ENCODE measurements at regions not wholly inside any gene's neighbourhood (a gene's known extent, or its start where the extent isn't known, plus 50 kb on each side); places are given as distances from the start of the nearest gene placed in this dataset.

DNA sequence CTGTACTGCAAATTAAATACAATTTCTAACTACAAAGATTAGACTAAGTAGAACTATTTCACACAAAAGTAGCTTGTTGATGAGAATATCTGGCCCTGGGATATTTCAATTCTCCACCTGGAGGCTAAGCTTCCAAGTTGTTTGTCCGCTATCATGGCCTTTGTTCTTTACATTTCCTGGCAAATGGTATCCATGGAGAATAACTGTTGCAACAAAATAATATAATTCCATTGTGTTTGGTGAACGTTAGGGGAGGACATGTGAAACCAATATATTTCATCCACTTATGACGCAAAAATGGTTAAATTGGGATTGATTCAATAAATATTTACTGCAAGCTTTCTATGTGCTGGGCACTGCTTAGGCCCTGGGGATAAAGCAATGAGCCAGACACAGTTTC lies 565.4 kb downstream of the PTPRC start:
- Histone ChIP-seq H3K27me3 (no peaks in the 10 kb centered on the region), H3K4me3 (no peak overlapping the region), H3K36me3 (no peaks in the 10 kb centered on the region), H3K9me3 (no peaks in the 10 kb centered on the region), H3K4me1 (no peaks in the 10 kb centered on the region), H3K27ac (replicated peaks in 1 of 4) (no peak overlapping the region)
- DNase-seq (ENCODE audit: extremely low spot score), result no peak
- WGBS, result 79% methylated on average over 3 of the region's 3 CpGs
- TF ChIP-seq POLR2AphosphoS5 (IDR thresholded peaks at IDR 0.05) (no peak), EP300 (IDR thresholded peaks at IDR 0.05) (no peak)
- intact Hi-C loops (cut with DNase I), result no loop called here

GRCh38 chr1:199205740-199206441 lies 567.1 kb downstream of the PTPRC start:
- DNase-seq (ENCODE audit: extremely low spot score), result no peak
- Histone ChIP-seq H3K4me3 (no peak overlapping the region), H3K27me3 (no peaks in the 10 kb centered on the region), H3K4me1 (no peaks in the 10 kb centered on the region), H3K27ac (replicated peaks in 1 of 4) (no peak overlapping the region), H3K9me3 (no peaks in the 10 kb centered on the region), H3K36me3 (no peaks in the 10 kb centered on the region)
- 68% methylated on average over 6 of the region's 6 CpGs for WGBS
- TF ChIP-seq POLR2AphosphoS5 (IDR thresholded peaks at IDR 0.05), result no peak
- no peak for TF ChIP-seq EP300 (IDR thresholded peaks at IDR 0.05)
- no peak for TF ChIP-seq POLR2A (IDR thresholded peaks at IDR 0.05; ENCODE audit: low read depth)
- intact Hi-C loops (cut with DNase I), result no loop called here

DNA sequence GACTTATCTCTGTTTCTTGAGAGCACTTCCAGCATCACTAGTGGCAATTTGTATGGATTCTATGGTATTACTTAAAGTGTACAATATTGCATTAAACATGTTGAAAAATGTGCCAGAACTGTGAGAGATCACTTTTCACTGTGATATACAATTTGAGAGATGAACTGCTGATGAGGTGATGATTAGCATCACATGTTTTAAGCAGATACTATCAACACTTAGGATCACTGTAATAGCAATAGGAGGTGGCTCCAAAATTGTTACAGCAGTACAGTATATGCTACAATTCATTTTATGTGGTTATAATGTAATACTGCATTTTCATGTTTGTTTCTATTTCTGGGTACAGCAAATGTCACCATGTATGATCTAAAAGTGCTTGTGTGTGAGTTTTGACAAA lies 570.0 kb downstream of the PTPRC start:
- no peak for DNase-seq (ENCODE audit: extremely low spot score)
- TF ChIP-seq POLR2AphosphoS5 (IDR thresholded peaks at IDR 0.05) (no peak), POLR2A (IDR thresholded peaks at IDR 0.05; ENCODE audit: low read depth) (no peak)
- no peaks in the 10 kb centered on the region for H3K9me3 ChIP-seq
- intact Hi-C loops (cut with DNase I), result no loop called here
- H3K27me3 ChIP-seq, result no peaks in the 10 kb centered on the region
- H3K4me3 ChIP-seq, result no peak overlapping the region
- no peak overlapping the region for H3K27ac ChIP-seq (replicated peaks in 1 of 4)
- H3K36me3 ChIP-seq, result no peaks in the 10 kb centered on the region
- no peaks in the 10 kb centered on the region for H3K4me1 ChIP-seq

GRCh38 chr1:199218065-199218464 lies 579.2 kb downstream of the PTPRC start:
- Histone ChIP-seq H3K27me3 (no peaks in the 10 kb centered on the region), H3K36me3 (no peaks in the 10 kb centered on the region), H3K4me3 (no peak overlapping the region), H3K27ac (replicated peaks in 1 of 4) (no peak overlapping the region), H3K9me3 (no peaks in the 10 kb centered on the region), H3K4me1 (no peaks in the 10 kb centered on the region)
- intact Hi-C loops (cut with DNase I), result no loop called here
- 80% methylated on average over 1 of the region's 2 CpGs for WGBS
- TF ChIP-seq, protein P1, sequence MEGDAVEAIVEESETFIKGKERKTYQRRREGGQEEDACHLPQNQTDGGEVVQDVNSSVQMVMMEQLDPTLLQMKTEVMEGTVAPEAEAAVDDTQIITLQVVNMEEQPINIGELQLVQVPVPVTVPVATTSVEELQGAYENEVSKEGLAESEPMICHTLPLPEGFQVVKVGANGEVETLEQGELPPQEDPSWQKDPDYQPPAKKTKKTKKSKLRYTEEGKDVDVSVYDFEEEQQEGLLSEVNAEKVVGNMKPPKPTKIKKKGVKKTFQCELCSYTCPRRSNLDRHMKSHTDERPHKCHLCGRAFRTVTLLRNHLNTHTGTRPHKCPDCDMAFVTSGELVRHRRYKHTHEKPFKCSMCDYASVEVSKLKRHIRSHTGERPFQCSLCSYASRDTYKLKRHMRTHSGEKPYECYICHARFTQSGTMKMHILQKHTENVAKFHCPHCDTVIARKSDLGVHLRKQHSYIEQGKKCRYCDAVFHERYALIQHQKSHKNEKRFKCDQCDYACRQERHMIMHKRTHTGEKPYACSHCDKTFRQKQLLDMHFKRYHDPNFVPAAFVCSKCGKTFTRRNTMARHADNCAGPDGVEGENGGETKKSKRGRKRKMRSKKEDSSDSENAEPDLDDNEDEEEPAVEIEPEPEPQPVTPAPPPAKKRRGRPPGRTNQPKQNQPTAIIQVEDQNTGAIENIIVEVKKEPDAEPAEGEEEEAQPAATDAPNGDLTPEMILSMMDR (IDR thresholded peaks at IDR 0.05), result no peak
- TF ChIP-seq EP300 (IDR thresholded peaks at IDR 0.05) (no peak), POLR2AphosphoS5 (IDR thresholded peaks at IDR 0.05) (no peak), POLR2A (IDR thresholded peaks at IDR 0.05; ENCODE audit: low read depth) (no peak)
- DNase-seq (ENCODE audit: extremely low spot score), result no peak

DNA sequence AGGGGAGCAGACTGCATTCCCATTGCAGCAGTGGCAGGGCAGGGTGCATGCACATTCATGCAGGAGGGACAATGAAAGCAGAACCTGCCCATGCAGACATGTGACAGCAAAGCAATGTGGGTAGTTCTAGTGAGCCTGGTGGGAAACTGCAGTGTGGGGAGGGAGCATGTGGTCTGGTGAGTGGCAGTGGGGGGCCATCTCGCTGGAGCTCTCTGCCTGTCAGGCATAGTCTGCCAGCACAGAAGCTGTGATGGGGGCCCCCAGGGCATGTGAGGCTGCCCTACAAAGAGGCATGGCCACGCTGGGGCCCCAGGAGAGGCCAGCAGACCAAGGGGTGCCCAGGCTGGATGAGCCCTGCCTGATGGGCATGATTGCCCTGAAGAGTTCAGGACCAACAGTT lies 579.7 kb downstream of the PTPRC start:
- H3K27ac ChIP-seq (replicated peaks in 1 of 4), result no peak overlapping the region
- no peaks in the 10 kb centered on the region for H3K27me3 ChIP-seq
- DNase-seq (ENCODE audit: extremely low spot score), result no peak
- intact Hi-C loops (cut with DNase I), result no loop called here
- H3K4me1 ChIP-seq, result no peaks in the 10 kb centered on the region
- no peak overlapping the region for H3K4me3 ChIP-seq
- H3K9me3 ChIP-seq, result no peaks in the 10 kb centered on the region
- no CpG with 5 or more reads among the region's 2 CpGs for WGBS
- no peak for TF ChIP-seq EP300 (IDR thresholded peaks at IDR 0.05)
- TF ChIP-seq, protein P1 (IDR thresholded peaks at IDR 0.05), result no peak
- TF ChIP-seq POLR2AphosphoS5 (IDR thresholded peaks at IDR 0.05), result no peak
- TF ChIP-seq POLR2A (IDR thresholded peaks at IDR 0.05; ENCODE audit: low read depth), result no peak
- H3K36me3 ChIP-seq, result no peaks in the 10 kb centered on the region

GRCh38 chr1:199220031-199220430 lies 581.2 kb downstream of the PTPRC start:
- no peaks in the 10 kb centered on the region for H3K27me3 ChIP-seq
- H3K9me3 ChIP-seq, result no peaks in the 10 kb centered on the region
- H3K4me3 ChIP-seq, result no peak overlapping the region
- intact Hi-C loops (cut with DNase I), result no loop called here
- H3K4me1 ChIP-seq, result no peaks in the 10 kb centered on the region
- H3K36me3 ChIP-seq, result no peaks in the 10 kb centered on the region
- H3K27ac ChIP-seq (replicated peaks in 1 of 4), result no peak overlapping the region
- DNase-seq (ENCODE audit: extremely low spot score), result no peak
- TF ChIP-seq, protein P1 (IDR thresholded peaks at IDR 0.05), result no peak
- TF ChIP-seq POLR2A (IDR thresholded peaks at IDR 0.05; ENCODE audit: low read depth) (no peak), POLR2AphosphoS5 (IDR thresholded peaks at IDR 0.05) (no peak), EP300 (IDR thresholded peaks at IDR 0.05) (no peak)
- 100% methylated on average over 1 of the region's 2 CpGs for WGBS
